WTC11 (cell line): ENCODE measurements at regions not wholly inside any gene's neighbourhood (a gene's known extent, or its start where the extent isn't known, plus 50 kb on each side); places are given as distances from the start of the nearest gene placed in this dataset.

ENCODE experiments used
- ATAC-seq: fragments of 200-7000 bp; cut with Tn5 transposase; 2 replicates; pipeline ENCODE4 v1.10.0; 2021; ENCODE audit warnings: mild to moderate bottlenecking, moderate library complexity
- CTCF ChIA-PET: fragments of 300-600 bp; sonication (Branson Sonifier 250); formaldehyde crosslinking; loops from one replicate; lab custom pipeline; 2021; ENCODE audit warnings: antibody characterized with exemption; lab: Charles Lee
- POLR2A ChIA-PET: fragments of 350-600 bp; sonication (Branson Sonifier 250); formaldehyde crosslinking; loops from one replicate; lab custom pipeline; 2021; ENCODE audit warnings: antibody characterized with exemption; lab: Charles Lee
- DNase-seq: peaks from one replicate; pipeline ENCODE4 v3.0.0; 2021; ENCODE audit warnings: low spot score
- H3K27ac Mint-ChIP-seq: 2 replicates; pipeline ENCODE4 v1.8.0; 2021; ENCODE audit warnings: mixed read lengths
- H3K27me3 Mint-ChIP-seq: 2 replicates; pipeline ENCODE4 v1.8.0; 2021; ENCODE audit warnings: low read depth, mild to moderate bottlenecking, moderate library complexity, mixed read lengths
- H3K36me3 Mint-ChIP-seq: 2 replicates; pipeline ENCODE4 v1.8.0; 2021; ENCODE audit warnings: mixed read lengths
- H3K4me1 Mint-ChIP-seq: 2 replicates; pipeline ENCODE4 v1.8.0; 2022; ENCODE audit warnings: mixed read lengths
- H3K4me3 Mint-ChIP-seq: 2 replicates; pipeline ENCODE4 v1.8.0; 2021; ENCODE audit warnings: mild to moderate bottlenecking, moderate library complexity, mixed read lengths
- H3K9me3 Mint-ChIP-seq: 2 replicates; pipeline ENCODE4 v1.8.0; 2021; ENCODE audit warnings: mixed read lengths
- CBFB ChIP-seq: sonication (generic); formaldehyde crosslinking; IDR thresholded peaks from 2 replicates; pipeline ENCODE4 v1.8.1; 2022; ENCODE audit warnings: mild to moderate bottlenecking, low read depth, missing genetic modification reagents
- CREB1 ChIP-seq: sonication (generic); formaldehyde crosslinking; IDR thresholded peaks from 2 replicates; pipeline ENCODE4 v1.8.0; 2023; ENCODE audit warnings: mild to moderate bottlenecking, missing genetic modification reagents
- FOXK1 ChIP-seq: sonication (generic); formaldehyde crosslinking; IDR thresholded peaks from 2 replicates; pipeline ENCODE4 v1.8.0; 2022; ENCODE audit warnings: mild to moderate bottlenecking, moderate library complexity, missing genetic modification reagents
- GRHL2 ChIP-seq: fragments of 250-450 bp; sonication (Bioruptor Pico); IDR thresholded peaks from 2 replicates; pipeline ENCODE4 v1.8.0; 2022; ENCODE audit warnings: mild to moderate bottlenecking, moderate library complexity; ENCODE audit not compliant: insufficient replicate concordance, severe bottlenecking
- IRF2 ChIP-seq: sonication (generic); formaldehyde crosslinking; IDR thresholded peaks from 2 replicates; pipeline ENCODE4 v1.8.0; 2022; ENCODE audit warnings: low read depth, missing genetic modification reagents, borderline replicate concordance
- NFATC4 ChIP-seq: fragments of 250-450 bp; sonication (Bioruptor Pico); IDR thresholded peaks from 2 replicates; pipeline ENCODE4 v1.9.0; 2021; ENCODE audit warnings: mild to moderate bottlenecking
- NR1H2 ChIP-seq: sonication (generic); formaldehyde crosslinking; IDR thresholded peaks from 2 replicates; pipeline ENCODE4 v1.9.0; 2021; ENCODE audit warnings: mild to moderate bottlenecking, moderate library complexity, missing genetic modification reagents
- OVOL2 ChIP-seq: fragments of 250-450 bp; sonication (Bioruptor Pico); IDR thresholded peaks from 2 replicates; pipeline ENCODE4 v1.9.0; 2021; ENCODE audit warnings: mild to moderate bottlenecking, borderline replicate concordance
- RORB ChIP-seq: fragments of 250-450 bp; sonication (Bioruptor Pico); IDR thresholded peaks from 2 replicates; pipeline ENCODE4 v1.9.0; 2021; ENCODE audit warnings: mild to moderate bottlenecking
- SP1 ChIP-seq: sonication (generic); formaldehyde crosslinking; conservative IDR thresholded peaks from 2 replicates; pipeline ENCODE4 v1.8.1; 2022; ENCODE audit warnings: missing genetic modification reagents
- TEAD4 ChIP-seq: sonication (generic); formaldehyde crosslinking; IDR thresholded peaks from 2 replicates; pipeline ENCODE4 v1.8.0; 2022; ENCODE audit warnings: mild to moderate bottlenecking, missing genetic modification reagents
- ZNF121 ChIP-seq: sonication (generic); formaldehyde crosslinking; IDR thresholded peaks from 2 replicates; pipeline ENCODE4 v1.8.0; 2023; ENCODE audit warnings: missing genetic modification reagents
- ZNF138 ChIP-seq: sonication (generic); formaldehyde crosslinking; conservative IDR thresholded peaks from 2 replicates; pipeline ENCODE4 v1.8.1; 2022; ENCODE audit warnings: mild to moderate bottlenecking, moderate library complexity, missing genetic modification reagents
- ZNF263 ChIP-seq: sonication (generic); formaldehyde crosslinking; IDR thresholded peaks from 2 replicates; pipeline ENCODE4 v1.8.1; 2022; ENCODE audit warnings: low read depth, mild to moderate bottlenecking, moderate library complexity, missing genetic modification reagents
- ZNF396 ChIP-seq: fragments of 250-450 bp; sonication (Bioruptor Pico); IDR thresholded peaks from 2 replicates; pipeline ENCODE4 v1.8.0; 2021; ENCODE audit warnings: mild to moderate bottlenecking, moderate library complexity, borderline replicate concordance
- TF ChIP-seq, protein P1 (sequence below): sonication (generic); formaldehyde crosslinking; IDR thresholded peaks from 2 replicates; pipeline ENCODE4 v1.8.0; 2023; ENCODE audit warnings: missing genetic modification reagents
- TF ChIP-seq, protein P2 (sequence below): sonication (generic); formaldehyde crosslinking; IDR thresholded peaks from 2 replicates; pipeline ENCODE4 v1.8.1; 2023; ENCODE audit warnings: mild to moderate bottlenecking, missing genetic modification reagents, borderline replicate concordance
- TF ChIP-seq, protein P3 (sequence below): fragments of 250-450 bp; sonication (Bioruptor Pico); IDR thresholded peaks from 2 replicates; pipeline ENCODE4 v1.9.0; 2021; ENCODE audit warnings: mild to moderate bottlenecking

GRCh38 chr10:33617381-33618080, 283.1 kb upstream of the NRP1 start (continued):
- TF ChIP-seq, protein P1, sequence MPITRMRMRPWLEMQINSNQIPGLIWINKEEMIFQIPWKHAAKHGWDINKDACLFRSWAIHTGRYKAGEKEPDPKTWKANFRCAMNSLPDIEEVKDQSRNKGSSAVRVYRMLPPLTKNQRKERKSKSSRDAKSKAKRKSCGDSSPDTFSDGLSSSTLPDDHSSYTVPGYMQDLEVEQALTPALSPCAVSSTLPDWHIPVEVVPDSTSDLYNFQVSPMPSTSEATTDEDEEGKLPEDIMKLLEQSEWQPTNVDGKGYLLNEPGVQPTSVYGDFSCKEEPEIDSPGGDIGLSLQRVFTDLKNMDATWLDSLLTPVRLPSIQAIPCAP (CRISPR knock-in tag) = no peak
- TF ChIP-seq ZNF263 (CRISPR knock-in tag) = no peak
- TF ChIP-seq NFATC4 = no peak
- no peak for TF ChIP-seq FOXK1 (CRISPR knock-in tag)
- no peak for TF ChIP-seq TEAD4 (CRISPR knock-in tag)
- TF ChIP-seq ZNF121 = no peak
- TF ChIP-seq OVOL2 (CRISPR knock-in tag) = no peak
- TF ChIP-seq, protein P2, sequence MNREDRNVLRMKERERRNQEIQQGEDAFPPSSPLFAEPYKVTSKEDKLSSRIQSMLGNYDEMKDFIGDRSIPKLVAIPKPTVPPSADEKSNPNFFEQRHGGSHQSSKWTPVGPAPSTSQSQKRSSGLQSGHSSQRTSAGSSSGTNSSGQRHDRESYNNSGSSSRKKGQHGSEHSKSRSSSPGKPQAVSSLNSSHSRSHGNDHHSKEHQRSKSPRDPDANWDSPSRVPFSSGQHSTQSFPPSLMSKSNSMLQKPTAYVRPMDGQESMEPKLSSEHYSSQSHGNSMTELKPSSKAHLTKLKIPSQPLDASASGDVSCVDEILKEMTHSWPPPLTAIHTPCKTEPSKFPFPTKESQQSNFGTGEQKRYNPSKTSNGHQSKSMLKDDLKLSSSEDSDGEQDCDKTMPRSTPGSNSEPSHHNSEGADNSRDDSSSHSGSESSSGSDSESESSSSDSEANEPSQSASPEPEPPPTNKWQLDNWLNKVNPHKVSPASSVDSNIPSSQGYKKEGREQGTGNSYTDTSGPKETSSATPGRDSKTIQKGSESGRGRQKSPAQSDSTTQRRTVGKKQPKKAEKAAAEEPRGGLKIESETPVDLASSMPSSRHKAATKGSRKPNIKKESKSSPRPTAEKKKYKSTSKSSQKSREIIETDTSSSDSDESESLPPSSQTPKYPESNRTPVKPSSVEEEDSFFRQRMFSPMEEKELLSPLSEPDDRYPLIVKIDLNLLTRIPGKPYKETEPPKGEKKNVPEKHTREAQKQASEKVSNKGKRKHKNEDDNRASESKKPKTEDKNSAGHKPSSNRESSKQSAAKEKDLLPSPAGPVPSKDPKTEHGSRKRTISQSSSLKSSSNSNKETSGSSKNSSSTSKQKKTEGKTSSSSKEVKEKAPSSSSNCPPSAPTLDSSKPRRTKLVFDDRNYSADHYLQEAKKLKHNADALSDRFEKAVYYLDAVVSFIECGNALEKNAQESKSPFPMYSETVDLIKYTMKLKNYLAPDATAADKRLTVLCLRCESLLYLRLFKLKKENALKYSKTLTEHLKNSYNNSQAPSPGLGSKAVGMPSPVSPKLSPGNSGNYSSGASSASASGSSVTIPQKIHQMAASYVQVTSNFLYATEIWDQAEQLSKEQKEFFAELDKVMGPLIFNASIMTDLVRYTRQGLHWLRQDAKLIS (CRISPR knock-in tag) = no peak

GRCh38 chr10:33616956-33617355, 282.5 kb upstream of the NRP1 start:
- Mint-ChIP-seq H3K4me1 (no peaks in the 10 kb centered on the region), H3K27ac (no peak overlapping the region)
- no peak for ATAC-seq
- POLR2A ChIA-PET = no interaction called here
- TF ChIP-seq NR1H2 (CRISPR knock-in tag) (no peak), TEAD4 (CRISPR knock-in tag) (no peak), CREB1 (no peak), IRF2 (CRISPR knock-in tag) (no peak), CBFB (CRISPR knock-in tag) (no peak), ZNF138 (no peak), RORB (no peak), SP1 (CRISPR knock-in tag) (no peak), GRHL2 (CRISPR knock-in tag) (no peak), ZNF396 (no peak)
- TF ChIP-seq, protein P3, sequence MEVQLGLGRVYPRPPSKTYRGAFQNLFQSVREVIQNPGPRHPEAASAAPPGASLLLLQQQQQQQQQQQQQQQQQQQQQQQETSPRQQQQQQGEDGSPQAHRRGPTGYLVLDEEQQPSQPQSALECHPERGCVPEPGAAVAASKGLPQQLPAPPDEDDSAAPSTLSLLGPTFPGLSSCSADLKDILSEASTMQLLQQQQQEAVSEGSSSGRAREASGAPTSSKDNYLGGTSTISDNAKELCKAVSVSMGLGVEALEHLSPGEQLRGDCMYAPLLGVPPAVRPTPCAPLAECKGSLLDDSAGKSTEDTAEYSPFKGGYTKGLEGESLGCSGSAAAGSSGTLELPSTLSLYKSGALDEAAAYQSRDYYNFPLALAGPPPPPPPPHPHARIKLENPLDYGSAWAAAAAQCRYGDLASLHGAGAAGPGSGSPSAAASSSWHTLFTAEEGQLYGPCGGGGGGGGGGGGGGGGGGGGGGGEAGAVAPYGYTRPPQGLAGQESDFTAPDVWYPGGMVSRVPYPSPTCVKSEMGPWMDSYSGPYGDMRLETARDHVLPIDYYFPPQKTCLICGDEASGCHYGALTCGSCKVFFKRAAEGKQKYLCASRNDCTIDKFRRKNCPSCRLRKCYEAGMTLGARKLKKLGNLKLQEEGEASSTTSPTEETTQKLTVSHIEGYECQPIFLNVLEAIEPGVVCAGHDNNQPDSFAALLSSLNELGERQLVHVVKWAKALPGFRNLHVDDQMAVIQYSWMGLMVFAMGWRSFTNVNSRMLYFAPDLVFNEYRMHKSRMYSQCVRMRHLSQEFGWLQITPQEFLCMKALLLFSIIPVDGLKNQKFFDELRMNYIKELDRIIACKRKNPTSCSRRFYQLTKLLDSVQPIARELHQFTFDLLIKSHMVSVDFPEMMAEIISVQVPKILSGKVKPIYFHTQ (CRISPR knock-in tag) = no peak
- TF ChIP-seq, protein P2 (CRISPR knock-in tag) = no peak
- TF ChIP-seq, all 79 proteins: peak for 0
- H3K27me3 Mint-ChIP-seq = no peaks in the 10 kb centered on the region
- CTCF ChIA-PET = no interaction called here
- no peak for DNase-seq
- H3K36me3 Mint-ChIP-seq = no peaks in the 10 kb centered on the region
- no peak overlapping the region for H3K4me3 Mint-ChIP-seq
- peaks cover 23% of the 10 kb centered on the region for H3K9me3 Mint-ChIP-seq
